ENCODE measurements at regions not wholly inside any gene's neighbourhood (a gene's known extent, or its start where the extent isn't known, plus 50 kb on each side); places are given as distances from the start of the nearest gene placed in this dataset.

DNA sequence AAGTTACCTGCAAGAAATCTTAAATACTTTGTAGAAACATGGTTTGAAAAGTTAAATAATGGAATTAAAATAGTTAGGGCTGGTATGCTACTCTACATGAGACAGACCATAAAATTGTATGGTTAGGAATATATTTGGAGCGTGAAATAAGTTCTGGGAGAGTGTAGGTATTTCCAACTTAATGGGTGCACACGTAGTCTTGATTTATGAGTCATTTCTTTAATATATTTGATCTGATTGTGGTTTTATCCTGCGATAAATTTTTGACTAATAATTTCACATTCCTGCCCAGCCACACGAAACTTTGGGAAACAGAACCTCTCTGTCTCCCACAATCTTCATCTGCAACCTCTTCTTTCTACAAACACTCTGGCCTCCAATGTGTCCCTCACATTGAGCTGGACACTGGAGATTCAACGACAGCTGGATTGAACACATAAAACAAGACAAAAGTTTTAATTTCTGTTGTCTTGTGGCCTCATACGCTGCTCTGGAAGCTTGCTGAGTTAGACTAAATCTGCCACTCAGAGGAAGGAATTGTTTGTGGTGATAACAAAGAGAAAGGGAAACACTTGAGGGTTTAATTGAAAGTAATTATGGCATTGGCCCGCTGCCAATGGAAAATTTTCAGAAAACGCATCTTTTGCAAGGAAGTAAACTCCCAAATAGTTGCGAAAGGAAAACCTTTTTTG is 201.8 kb upstream of the ZNF608 start:
- TF ChIP-seq CTCF (IDR thresholded peaks at IDR 0.05; ENCODE audit: insufficient read depth, low read length, missing control alignments) = no peak
- POLR2A ChIA-PET = no interaction called here
- no peak overlapping the region for H3K4me3 ChIP-seq (ENCODE audit: low read depth, low read length)
- no peak for DNase-seq (ENCODE audit: low read depth, low spot score)
- CTCF ChIA-PET = interaction anchor here (1.2 kb wide), 1 partner anchor 12 kb away, joined by 3 read pairs; no protein-coding TSS in a partner anchor

DNA sequence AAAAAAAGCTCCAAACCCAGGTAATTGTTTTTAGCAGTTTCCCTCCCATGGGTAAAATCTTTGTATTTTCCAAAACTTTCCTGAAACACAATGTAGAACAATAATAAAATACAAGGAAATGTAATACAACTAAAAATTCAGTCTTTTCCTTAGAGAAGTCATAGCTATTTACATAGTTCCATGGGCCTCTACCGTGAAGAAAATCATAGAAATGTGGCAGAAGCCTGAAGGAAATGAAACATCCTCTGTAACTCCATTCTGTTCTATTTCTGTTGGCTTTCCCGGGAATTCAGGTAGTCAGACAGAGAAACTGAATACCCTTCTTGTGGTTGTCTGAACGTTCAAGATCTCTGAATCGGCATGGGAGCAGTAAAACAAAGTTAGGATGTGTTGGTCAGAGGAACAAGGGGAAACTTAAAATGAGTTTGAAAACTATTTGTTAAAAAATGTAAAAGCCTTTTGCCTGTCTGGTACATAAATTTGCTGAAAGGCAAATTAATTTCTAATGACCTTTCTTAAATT is 202.4 kb upstream of the ZNF608 start:
- no peak for TF ChIP-seq CTCF (IDR thresholded peaks at IDR 0.05; ENCODE audit: insufficient read depth, low read length, missing control alignments)
- no peak for DNase-seq (ENCODE audit: low read depth, low spot score)
- ChIA-PET CTCF (interaction anchor here (1.2 kb wide), 1 partner anchor 12 kb away, joined by 3 read pairs; no protein-coding TSS in a partner anchor), POLR2A (no interaction called here)
- no peak overlapping the region for H3K4me3 ChIP-seq (ENCODE audit: low read depth, low read length)

- ChIA-PET CTCF (no interaction called here), POLR2A (no interaction called here)
- DNase-seq (ENCODE audit: low read depth, low spot score) = no peak
- TF ChIP-seq CTCF (IDR thresholded peaks at IDR 0.05; ENCODE audit: insufficient read depth, low read length, missing control alignments) = no peak
- H3K4me3 ChIP-seq (ENCODE audit: low read depth, low read length) = no peak overlapping the region
Measured at GRCh38 chr5:124949862-124950261, 203.4 kb upstream of the ZNF608 start.

DNA sequence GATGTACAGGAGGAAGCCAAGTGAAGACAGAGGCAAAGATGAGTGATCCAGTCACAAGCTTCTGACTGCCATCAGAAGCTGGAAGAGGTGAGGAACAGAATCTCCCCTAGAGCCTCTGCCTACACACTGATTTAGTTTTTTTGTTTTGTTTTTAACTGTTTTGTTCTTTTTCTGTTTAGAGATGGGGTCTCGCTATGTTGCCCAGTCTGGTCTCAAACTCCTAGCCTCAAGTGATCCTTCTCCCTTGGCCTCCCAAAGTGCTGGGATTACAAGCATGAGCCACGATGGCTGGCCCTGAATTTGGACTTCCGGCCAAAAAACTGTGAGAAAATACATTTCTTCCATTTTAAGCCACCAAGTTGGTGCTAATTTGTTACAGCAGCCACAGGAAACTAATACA is 204.7 kb upstream of the ZNF608 start:
- H3K4me3 ChIP-seq (ENCODE audit: low read depth, low read length) = no peak overlapping the region
- CTCF ChIA-PET = no interaction called here
- TF ChIP-seq CTCF (IDR thresholded peaks at IDR 0.05; ENCODE audit: insufficient read depth, low read length, missing control alignments) = no peak
- POLR2A ChIA-PET = no interaction called here
- no peak for DNase-seq (ENCODE audit: low read depth, low spot score)

GRCh38 chr5:124951661-124952060 is 205.2 kb upstream of the ZNF608 start:
- ChIA-PET CTCF (no interaction called here), POLR2A (no interaction called here)
- no peak for DNase-seq (ENCODE audit: low read depth, low spot score)

DNA sequence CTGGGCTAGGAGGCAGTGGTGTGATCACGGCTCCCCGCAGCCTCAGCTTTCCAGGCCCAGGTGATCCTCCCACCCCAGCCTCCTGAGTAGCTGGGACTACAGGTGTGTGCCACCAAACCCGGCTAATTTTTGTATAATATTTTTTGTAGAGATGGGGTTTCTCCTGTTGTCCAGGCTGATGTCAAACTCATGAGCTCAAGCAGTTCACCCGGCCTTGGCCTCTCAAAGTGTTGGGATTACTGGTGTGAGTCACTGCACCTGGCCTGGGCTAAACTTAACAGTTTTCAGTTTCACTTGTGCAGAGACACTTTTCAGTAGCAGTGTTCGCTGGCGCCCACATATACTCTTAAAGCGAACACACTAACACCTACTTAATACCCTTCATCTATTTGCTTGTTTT is 205.6 kb upstream of the ZNF608 start:
- TF ChIP-seq CTCF (IDR thresholded peaks at IDR 0.05; ENCODE audit: insufficient read depth, low read length, missing control alignments) = no peak
- H3K4me3 ChIP-seq (ENCODE audit: low read depth, low read length) = no peak overlapping the region
- CTCF ChIA-PET = no interaction called here
- no peak for DNase-seq (ENCODE audit: low read depth, low spot score)
- POLR2A ChIA-PET = no interaction called here

More at GRCh38 chr5:124951661-124952060, 205.2 kb upstream of the ZNF608 start:
- TF ChIP-seq CTCF (IDR thresholded peaks at IDR 0.05; ENCODE audit: insufficient read depth, low read length, missing control alignments) = no peak
- no peak overlapping the region for H3K4me3 ChIP-seq (ENCODE audit: low read depth, low read length)
